Stimulated activated CD8-positive, alpha-beta memory T cell treated with anti-CD3 and anti-CD28 coated beads, Interleukin-12 subunit alpha, Interleukin-12 subunit beta, amount 100 ng/mL, for 1 hour (primary cell): ENCODE measurements at regions not wholly inside any gene's neighbourhood (a gene's known extent, or its start where the extent isn't known, plus 50 kb on each side); places are given as distances from the start of the nearest gene placed in this dataset.

ENCODE experiments used
- DNase-seq: peaks from one replicate; pipeline ENCODE4 v3.0.0-alpha.2; 2020; ENCODE audit warnings: low read depth

DNA sequence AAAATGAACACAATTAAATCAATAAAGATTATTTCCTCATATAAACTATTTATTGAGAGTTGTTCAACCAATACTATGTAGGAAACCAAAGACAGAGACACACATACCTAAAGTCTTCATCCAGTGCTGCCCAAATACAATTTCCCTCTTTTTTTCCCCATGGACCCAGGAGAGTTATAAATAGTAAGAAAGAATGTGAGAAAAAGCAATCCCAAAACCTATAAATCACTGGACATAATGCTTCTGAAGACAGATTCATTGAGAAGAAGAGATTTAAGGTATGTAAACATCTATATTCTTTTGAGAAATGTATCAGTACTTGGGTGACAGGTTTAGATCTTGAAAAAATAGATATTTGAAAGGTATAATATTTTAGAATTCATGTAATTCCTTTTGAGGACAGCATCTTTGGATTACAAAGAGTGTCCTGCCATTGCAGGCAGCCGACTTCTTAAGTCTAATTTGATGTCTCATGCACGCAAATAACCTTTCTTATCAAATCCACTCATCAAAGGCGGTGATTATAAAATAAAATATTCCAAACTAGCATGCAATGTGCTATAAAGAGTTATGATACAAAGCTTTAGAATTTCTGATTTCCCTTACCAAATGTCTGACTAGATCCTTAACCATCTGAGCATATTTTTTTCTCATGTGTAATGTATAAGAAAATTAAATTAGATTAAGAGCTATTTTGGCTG lies 739.4 kb downstream of the LIG4 start:
- no peak for DNase-seq

DNA sequence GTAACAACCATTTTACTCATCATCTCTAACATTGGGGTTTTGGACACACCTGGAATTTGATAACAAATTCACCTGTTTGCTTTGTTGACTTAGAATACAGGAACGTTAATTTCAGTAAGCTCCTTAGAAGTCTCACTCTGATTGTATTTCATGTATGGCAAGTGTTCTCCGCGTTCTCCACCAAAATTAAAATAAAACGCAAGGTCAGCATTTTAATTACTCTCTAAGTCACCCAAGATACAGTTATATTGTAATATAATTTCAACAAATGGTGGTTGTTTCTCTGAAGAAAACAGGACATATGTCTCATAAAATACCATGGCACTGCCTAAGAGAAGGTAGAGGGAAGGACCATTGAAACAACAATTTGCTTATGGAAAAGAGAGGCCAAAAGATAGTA lies 742.1 kb downstream of the LIG4 start:
- no peak for DNase-seq

DNA sequence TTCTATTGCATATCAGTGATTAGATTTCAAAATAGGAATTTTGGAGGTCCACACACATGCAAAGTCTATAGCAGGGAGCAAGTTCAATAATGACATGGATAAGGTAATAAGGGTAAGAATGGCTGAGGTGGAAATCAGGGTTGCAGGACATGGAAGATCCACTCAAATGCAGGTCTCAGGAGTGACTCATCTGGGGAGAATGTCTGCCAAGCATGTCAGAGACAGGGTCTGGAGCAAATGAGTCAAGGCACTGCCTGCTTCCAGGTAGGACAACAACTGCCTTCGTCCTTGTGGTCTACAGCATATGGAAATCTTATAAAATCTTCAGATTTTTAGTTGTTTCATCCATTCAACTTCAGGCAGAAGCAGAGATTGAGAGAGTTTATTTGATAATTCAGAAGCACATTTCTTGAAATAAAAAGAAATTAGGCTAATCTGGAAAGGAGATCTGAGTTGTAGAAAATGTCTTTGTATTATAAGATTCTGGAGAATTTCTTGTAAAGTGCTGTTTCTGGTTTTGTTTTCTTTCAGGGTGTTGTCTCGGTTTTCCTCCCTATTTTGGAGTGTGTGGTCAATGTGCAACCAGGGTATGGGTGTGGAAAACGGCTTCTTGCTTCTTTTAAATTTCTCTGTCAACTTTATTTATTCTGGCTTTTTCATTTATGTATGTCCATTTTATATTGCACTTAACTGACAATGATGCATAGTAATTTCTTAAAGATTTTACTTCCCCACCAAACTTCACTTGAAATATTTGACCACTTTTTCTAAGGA lies 748.8 kb downstream of the LIG4 start:
- no peak for DNase-seq

DNA sequence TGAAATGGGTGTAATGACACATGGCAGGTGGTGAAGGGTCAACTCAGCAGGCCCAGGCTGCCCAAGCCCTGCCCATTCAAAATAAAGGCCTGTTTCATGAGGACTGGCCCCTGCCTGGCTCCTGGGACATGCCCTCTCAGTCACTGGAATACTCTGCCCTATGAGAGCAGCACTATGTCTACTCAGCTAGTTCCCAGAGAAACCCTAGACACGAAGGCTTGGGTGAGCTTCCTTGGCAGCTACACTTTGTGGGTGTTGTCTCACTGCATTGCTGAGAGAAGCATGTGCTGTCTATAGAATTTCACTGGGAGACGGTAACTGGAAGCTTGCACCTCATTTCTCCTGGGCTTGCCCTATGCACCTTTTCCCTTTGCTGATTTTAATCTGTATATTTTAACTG lies 752.8 kb downstream of the LIG4 start:
- DNase-seq, result no peak

DNA sequence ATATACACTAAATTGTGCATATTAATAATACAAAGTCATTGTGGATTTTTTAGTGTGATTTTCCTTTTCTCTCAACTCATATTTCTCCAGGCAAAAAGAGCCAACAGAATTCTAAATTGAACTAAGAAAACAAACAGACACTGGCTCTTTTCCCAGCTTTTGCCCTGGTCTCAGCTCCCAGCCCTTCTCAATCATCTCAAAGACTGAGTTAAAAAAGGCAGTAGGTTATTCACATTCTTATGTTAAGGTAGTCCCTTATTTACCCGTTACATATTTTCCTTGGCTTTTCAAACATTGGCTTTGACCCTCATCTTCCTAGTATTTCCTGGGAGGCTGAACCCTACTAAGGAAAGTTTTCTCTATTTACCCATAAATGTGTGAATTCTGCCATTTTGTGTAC lies 753.6 kb downstream of the LIG4 start:
- no peak for DNase-seq

DNA sequence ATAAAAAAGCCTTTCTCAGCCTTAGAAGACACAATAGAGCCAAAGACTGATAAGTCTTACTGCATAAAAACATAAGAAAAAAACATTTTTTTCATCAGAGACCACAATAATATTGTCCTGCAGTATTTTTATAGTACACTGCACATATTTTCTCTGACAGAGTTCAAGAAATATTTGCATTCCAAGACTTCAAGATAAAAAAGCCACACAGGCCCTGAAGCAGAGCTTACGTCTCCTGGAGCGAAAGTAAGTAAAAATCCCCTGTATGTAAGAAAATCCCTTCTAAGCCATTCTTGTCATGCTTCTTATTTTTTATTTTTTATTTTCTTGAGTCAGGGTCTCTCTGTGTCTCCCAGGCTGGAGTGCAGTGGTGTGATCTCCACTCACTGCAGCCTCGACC lies 755.9 kb downstream of the LIG4 start:
- no peak for DNase-seq

DNA sequence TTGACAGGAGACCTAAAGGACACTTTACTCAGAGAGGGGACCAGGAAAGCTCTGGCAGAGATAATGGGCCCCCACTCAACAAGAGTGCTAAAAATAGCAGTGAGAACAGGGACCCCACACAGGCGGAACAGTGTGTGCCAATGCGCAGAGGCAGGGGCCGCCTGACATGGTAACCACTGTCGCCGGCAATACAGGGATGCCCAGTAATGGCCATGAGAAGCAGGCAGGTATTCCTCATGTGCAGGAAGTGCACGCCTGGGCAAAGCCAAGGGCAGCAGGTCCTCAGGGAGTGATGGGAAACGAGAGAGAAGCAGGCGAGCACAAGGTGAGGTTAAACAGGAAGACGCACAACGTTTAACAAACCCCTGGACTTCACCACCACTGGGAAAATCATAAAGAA lies 757.1 kb downstream of the LIG4 start:
- no peak for DNase-seq

DNA sequence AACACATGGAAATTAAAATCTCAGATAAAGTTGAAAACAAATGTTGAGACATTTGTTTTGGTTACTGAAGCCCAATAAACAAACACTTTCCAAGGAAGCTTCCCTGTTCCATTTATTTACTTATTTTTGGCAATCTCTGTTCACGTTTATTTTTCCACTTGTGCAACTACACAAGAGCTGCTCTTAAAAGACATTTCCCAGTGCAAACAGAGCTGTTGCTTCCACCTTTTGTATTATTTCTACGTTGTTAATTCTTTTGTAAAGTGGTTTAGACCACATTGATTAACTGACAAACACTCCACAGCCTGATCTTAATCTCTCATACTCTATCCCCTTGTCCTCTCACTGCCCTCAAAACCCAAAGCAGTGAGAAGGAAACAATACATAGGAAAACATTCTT lies 757.6 kb downstream of the LIG4 start:
- no peak for DNase-seq

DNA sequence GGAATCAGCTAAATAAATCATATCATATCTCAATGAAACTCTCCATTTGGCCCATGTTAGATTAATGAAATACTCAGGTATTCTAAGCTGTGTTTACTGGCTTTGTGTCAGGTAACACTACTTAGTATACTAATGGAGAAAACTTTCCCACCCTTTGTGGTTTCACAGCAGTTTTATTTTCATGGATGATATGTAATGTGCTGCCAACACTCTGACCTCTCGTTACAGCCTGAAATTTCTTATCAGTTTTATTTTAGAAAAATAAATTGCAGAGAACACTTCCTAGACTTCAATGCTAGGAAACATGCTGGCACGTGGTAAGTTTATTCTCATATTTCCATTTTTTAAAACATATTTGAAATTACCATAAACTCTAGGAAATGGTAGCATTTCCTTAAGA lies 758.9 kb downstream of the LIG4 start:
- no peak for DNase-seq

DNA sequence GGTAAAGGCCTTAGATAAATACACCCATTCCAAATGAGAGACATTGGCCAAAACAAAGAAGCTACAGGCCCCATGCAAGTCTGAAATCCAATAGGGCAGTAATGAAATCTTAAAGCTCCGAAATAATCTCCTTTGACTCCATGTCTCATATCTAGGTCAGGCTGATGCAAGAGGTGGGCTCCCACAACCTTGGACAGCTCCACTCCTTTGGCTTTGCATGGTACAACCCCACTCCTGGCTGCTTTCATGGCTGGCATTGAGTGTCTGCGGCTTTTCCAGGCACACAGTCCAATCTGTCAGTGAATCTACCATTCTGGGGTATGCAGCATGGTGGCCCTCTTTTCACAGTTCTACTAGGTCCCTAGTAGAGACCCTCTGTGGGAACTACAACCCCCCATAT lies 762.5 kb downstream of the LIG4 start:
- DNase-seq, result no peak

DNA sequence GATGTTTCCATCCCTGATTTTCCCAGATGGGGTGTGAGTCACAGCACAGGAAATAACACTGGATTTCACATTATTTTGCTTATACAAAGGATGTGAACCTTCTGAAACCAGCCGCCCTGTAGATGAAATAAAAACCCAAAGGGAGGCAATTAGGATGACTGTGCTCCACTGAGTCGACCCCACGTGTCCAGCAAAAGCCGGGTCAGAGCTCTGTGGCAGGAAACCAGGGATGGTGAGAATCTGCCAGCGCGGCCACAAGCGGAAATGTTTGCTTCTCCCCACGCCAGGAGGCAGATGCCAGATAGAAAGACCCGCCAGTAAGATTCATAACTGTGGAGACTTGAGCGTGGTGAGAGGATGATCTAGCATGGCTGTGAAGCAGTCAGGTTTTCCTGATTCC lies 764.4 kb downstream of the LIG4 start:
- DNase-seq, result no peak

DNA sequence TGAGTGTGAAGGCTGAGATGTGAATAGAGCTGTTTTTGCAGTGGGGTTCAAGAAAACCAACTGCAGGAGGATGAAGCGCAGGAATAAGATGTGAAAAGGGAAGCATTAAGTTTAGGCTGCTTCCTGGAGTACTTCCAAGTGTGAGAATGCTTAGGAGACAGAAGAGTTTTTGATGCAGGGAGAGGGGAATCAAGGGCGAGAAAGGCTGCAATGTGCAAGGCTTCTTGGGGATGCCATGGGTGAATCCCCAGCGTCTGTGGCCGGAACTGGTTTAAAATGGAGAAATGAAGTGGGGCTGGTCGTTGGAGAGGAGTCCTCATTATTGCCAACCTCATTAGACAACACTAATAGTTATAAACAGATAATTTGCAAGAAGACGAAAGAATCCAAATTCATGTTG lies 764.9 kb downstream of the LIG4 start:
- no peak for DNase-seq

DNA sequence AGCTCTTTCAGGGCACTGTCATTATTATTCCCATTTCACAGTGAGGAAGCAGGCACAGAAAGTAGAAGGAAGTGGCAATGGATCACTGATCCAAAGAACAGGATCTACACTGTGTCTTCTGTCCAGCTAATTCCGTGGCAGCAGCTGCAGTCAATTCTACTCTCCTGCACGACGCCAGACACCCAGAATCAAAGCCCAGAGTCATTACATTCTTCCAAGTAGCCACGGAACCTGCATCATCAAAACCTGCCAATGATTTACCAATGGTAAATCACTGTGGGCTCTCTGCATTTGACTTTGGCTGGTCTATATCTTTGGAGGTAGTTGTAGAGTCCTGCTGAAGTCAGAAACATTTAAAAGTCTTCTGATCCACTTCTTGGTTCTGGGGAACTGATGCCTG lies 767.7 kb downstream of the LIG4 start:
- no peak for DNase-seq

DNA sequence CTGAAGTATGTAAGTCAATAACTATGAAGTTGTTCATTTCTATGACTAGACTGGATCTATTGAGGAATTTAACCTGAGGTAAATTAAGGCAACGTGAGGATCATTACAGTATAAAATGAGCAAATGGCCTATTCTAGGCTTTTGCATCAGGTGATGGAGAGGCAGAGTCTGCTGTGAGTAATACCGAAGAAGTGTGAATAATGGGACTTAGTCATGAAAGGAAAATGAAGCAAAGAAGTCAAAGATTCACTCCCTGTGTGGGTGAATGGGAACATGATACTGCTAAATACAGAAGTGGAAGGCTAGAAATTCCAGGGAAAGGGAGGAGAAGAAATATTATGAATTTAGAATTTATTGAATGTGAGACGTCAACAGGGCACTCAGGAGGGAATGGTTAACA lies 774.1 kb downstream of the LIG4 start:
- DNase-seq, result no peak

DNA sequence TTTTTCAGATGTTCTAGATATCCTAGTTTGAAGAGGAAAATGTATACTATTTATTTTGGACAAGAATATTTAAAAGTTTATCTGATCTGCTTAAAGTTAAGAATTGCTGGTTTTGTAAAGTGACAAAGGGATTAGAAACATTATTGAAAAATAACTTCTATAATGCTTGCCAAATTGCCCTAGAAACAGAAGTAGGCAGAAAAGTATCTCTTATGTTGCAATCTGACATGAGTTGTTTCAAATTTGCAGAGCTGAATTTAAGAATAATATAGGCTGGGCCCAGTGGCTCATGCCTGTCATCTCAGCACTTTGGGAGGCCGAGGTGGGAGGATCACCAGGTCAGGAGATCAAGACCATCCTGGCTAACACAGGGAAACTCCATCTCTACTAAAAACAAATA lies 777.1 kb downstream of the LIG4 start:
- DNase-seq, result no peak

DNA sequence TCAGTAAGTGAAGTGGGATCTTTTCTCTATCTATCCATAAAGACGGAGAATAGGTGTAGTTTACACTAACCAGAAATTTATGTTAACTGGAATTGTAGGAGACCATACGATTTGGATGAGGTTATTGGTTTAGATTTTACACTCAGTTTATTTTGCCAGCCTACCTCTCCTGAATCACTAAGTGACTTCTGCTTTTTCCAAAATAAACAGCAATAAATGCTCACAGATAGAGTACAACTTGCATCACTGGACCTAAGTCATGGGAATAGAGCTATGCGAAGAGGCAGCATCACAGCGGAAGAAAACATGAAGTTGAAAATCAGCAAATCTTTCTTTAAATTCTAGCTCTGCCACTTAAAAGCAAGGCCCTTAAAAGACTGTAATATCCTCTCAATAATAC lies 781.0 kb downstream of the LIG4 start:
- DNase-seq, result no peak

DNA sequence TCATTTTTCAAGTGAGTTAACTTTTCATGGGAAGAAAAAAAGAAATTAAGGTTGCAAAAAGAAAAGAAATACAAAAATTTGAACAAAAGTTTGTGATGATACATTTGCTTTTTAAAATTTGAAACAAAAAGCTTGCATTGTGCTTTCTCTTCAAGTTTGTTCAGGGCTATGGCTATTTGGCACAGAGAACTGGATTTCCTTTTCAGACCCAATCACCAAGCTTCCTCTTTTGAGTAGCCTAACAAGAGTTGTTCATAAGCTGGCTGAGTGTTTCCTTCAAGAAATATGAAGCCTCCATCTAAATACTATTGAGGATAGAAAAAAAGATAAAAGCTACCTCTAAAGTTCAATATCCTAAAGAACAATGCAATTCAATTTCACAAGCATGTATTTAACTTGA lies 787.8 kb downstream of the LIG4 start:
- no peak for DNase-seq

DNA sequence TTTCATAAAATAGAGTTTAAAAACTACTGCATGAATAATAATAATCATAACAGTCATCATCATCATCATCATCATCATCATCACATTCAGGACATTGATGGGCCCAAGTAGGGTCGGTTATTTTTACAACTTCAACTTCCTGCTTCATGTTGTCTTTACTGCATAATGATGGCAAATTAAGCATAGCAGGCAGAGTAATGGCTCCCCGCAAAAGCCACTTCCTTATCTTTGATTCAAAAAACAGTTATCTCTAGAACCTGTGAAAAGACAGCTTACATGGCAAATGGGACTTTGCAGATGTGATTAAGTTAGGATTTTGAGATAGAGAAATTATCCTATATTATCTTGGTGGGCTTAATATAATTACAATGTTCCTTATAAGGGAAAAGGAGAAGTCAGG lies 792.9 kb downstream of the LIG4 start:
- DNase-seq, result no peak

DNA sequence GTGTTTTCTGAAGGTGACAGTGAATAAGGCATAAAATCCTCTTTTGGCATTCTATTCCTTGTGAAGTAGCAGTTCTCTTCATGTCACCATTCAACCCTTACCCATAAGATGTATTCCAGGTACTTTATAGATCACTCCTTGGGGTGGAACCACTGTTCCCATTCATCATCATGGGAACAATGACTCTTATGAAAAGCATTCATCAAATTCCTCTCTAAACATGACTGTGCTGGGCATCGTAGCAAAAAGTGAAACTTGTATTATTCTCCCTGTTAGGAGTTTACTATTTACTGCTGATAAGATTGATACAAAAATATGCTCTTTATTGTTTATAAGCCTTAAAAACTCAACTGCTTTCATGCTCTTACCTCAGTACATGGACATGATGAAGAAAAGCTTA lies 793.4 kb downstream of the LIG4 start:
- no peak for DNase-seq

DNA sequence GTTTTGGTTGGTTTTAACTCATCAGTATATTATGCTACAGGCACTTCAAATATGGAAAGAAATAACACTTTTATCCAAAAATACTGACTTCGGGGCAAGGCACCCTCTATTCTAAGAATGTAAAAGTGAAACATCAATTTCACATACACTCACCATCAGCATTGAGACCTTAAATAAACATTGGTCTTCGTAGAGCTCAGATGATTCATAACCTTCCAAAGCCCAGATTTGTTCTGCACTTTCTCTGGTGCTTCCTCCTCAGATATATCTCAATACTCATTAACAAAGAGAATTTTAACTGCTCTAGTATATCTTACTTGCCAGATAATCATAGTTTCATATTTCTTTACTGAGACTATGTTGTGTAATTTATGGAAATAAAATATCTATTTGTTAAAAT lies 794.3 kb downstream of the LIG4 start:
- DNase-seq, result no peak

DNA sequence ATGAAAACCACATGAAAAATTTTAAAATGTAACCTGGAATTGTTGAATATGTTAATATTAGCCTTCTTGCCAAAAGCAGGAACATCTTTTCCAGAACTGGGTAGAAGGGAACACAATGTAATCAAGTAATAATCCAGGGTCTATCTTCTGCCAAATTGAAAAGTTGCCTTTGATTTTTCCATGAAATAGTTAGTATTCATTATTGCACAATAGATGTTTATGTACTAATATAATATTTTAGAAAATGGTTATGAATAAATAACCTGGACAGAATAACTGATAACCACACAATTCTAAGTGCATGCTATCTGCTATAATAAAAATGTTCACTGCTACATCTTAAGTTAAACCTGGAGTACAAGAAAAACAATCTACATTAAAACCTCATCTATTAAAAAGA lies 802.3 kb downstream of the LIG4 start:
- DNase-seq, result no peak

DNA sequence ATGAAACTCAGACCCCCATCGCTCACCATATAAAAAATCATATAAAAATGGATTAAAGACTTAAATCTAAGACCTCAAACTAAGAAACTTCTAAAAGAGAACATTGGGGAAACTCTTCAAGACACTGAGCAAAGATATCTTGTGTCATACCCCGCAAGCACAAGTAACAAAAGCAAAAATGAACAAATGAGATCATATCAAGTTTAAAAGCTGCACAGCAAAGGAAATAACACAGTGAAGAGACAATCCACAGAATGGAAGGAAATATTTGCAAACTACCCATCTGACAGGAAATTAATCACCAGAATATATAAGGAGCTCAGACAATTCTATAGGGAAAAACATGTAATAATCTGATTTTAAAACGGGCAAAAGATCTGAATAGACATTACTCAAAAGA lies 808.3 kb downstream of the LIG4 start:
- no peak for DNase-seq

DNA sequence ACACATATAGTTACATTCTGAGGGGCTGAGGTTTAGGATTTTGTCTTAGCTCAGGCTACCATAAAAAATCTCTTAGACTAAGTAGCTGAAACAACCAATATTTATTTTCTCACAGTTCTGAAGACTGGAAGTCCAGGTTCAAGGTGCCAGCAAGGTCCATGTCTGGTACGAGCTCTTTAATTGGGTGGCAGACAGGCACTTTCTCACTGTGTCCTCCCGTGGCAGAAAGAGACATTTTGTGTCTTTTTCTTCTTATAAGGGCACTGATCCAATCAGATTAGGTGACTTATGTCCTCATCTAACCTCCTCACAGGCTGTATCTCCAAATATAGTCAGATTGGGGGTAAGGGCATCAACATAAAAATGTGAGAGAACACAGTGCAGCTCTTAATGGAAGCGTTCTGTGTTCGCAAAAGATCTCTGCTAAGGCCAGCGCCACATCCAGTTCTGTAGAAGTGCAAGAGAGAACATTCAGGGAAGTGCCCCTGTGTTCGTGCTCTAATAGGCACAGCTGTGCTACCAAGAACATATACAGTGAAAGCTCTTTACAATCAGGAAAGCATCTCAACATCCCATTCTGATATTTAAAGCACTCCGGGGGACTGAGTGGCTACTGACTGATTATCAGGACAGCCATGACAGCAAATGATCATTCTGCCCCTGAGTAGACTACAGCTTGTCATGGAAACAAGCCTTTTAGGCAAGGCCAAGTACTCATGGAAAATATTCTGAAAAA lies 819.2 kb downstream of the LIG4 start:
- no peak for DNase-seq
